ENCODE measurements at regions not wholly inside any gene's neighbourhood (a gene's known extent, or its start where the extent isn't known, plus 50 kb on each side); places are given as distances from the start of the nearest gene placed in this dataset.

DNA sequence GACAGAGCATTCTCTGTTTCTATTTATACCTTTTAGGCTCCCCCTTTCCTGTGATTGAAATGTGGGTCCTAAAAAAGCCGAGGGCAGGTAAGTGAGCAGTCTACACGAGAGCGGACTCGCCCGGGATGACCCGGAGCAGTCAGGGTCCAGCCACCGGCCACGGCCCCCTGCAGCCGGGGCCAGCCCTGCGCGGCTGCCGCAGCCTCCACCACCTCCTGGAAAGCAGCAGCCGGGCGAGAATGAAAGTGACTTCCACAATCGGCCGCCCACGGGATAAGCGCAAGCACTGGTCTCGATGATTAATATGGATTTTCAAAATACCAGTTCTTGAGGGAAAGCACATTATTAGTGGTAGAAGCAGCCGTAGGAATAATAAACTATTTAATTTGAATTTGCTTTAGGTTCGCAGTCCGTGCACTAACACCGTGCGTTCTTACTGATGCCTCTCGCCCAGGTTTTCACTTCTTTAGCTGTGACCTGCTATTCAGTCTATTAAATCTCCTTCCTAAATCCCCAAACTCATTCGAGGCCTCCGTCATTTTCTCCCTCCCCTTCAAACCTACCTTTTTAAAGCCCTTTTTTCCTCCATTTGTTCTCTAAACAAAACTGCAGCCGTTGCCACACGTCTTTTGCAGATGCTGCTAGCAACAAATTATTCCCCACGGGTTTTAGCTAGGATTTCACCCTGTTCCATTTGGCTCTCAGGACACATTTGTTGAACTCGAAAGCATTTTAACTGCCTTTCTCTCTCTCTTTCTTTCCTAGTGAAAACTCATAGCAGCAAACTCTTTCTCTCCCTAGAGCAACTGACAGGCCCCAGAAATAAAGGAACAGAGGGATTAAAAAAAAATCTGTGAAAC lies 1015.1 kb upstream of the PIK3C3 start:
- no peak for DNase-seq (ENCODE audit: low read depth)

DNA sequence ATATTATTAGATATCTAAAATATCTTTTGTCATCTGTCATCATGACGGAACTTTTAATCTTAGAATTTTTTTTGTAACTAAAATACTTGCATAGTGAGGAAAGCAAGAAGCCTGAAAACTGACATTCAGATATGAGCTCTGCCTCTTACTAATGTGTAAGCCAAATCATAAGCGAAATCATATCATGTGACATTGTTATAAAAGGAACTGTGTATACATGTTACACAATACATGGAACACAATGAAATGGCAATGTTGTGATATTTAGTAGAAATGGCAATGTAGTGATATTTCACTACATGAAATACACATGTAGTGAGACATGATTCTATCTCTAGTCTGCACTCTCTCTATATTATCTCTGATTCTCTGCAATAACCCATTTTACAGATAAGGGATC lies 1016.4 kb upstream of the PIK3C3 start:
- no peak for DNase-seq (ENCODE audit: low read depth)

DNA sequence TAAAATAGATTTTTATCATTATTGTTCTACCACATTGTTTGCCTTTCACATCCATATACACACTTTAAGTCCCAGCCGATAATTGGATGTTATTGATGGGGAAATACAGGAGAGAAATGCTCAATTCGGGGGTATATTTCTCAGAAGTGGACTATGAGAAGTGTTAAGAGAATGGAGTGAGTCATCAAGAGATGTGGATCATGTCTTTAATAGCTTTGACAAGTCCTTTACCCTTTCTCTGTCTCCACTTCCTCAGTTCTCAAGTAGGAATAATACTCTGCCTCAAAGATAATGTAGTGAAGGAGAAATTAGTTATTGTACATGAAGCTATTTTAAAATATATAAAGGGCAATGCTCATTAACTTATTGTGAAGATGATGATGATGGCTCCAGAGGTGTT lies 1017.6 kb upstream of the PIK3C3 start:
- DNase-seq (ENCODE audit: low read depth) = no peak

DNA sequence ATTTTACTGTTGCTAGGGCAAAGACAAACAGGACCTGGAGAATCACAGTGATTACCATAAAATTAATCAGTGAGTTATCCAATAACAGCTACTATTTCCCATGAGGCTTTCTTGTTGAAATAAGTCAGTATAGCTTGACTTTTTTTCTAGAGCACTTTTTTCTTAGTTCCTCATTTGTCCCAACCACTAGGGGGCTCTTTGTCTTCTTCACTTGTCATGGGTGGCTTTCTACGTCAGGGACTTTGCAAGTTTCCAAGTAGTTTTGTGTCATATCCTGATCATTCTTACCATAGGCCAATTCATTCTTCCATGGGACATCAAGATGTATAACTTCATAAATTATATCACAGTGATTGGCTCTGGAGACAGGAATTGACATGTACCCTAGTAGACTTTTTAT lies 1019.6 kb upstream of the PIK3C3 start:
- DNase-seq (ENCODE audit: low read depth) = no peak

DNA sequence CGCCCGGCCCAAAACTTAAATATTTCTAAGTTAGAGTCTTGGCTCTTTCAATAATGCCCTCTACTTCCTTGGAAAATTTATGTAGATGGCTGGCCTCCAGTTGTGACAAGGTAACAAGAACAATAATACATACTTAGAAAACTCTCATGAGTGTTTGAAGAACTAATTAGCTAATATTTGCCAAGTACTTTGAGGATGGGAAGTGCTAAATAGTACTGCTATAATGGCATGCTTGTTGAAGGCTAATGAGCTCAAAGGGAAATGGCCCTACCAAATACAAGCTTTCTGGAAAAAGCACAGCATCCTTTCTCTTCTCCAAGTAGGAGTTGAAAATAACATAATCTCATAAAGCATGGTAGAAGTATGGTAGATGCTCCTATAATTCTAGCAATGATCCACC lies 1022.2 kb upstream of the PIK3C3 start:
- no peak for DNase-seq (ENCODE audit: low read depth)

DNA sequence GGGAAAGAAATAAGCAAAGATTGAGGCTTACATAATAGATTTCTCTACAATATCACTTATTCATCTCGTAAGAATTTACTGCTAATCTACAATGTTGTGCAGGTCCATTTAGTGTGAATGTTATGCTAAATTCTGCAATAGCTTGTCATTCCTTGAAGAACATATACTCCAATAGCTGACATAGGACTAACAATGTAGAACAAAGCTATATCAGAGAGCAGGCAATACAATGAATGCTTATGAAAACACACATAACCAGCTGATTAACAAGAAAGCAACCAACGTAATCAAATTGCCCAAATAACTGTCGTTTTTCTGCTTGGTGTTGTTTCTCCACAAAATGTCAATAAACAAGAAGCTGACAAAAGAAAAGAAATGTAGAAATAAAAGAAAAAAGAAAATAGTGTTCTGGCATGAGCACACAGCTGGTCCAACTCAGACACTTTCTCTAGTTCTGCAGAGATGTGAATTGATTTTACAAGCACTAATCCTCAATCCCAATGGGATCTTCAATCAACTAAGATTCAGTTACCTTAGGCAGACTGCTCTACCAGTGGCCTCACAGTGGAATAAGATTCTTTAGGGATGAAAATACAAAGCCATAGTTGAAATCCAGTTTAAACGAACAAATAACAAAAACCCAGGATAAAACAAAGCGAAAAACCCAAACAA lies 1024.7 kb upstream of the PIK3C3 start:
- no peak for DNase-seq (ENCODE audit: low read depth)

DNA sequence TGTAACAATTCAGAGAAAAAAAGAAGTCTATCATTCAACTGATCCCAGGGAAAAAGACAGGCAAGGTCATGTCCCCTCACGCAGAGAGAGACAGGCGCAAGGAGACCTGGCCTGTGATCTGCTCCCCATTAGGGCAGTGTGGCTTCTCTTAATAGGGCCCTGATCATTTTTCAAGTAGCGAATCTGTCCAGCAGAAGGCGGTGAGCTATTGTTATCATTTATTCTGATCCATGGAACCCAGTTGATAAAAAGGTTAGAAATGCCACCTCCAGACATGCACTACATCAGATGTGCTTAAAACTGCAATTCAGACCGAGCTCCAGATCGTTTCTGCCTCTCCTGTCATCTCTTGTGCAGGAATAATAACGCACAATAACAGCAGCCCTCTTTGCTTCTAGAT lies 1025.6 kb upstream of the PIK3C3 start:
- no peak for DNase-seq (ENCODE audit: low read depth)

DNA sequence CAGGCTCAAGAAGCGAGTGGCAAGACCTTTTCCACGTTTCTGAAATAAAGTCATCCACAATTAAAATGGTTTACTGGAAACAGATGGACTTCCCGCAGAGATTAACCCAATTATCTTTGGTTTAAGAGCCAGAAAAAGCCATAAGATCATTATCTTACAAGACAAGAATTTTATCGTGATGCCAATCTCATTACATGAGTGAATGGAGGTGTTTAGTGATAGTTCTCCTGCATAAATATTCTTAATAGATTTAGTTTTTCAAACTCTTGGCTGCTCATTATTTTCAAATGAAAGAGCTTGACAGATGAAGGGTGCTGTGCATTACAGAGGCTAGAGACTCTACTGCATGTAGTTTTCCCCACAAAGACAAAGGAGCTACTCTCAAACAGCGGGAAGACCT lies 1028.4 kb upstream of the PIK3C3 start:
- no peak for DNase-seq (ENCODE audit: low read depth)

DNA sequence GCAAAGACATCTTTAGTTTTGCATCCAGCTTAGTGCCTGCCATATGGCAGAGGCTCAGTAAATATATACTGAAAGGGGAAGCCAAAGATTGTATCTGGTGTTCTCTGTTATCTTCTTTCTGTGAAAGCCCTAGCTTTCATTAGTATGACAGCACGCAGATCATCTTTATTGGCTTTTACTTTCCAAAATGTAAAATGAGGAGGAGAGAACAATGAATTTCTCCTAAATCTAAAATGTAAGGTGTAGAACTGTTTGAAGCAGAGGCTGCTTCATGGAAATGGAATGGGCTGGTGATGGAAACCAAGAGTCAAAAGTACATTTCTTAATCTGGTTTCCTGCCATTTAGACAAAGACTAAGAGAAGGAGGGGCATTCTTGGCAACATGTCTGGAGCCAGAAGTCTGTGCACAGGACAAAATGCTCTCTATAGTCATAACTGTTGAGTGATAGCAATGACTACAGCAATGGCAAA lies 1029.9 kb upstream of the PIK3C3 start:
- DNase-seq (ENCODE audit: low read depth) = no peak

DNA sequence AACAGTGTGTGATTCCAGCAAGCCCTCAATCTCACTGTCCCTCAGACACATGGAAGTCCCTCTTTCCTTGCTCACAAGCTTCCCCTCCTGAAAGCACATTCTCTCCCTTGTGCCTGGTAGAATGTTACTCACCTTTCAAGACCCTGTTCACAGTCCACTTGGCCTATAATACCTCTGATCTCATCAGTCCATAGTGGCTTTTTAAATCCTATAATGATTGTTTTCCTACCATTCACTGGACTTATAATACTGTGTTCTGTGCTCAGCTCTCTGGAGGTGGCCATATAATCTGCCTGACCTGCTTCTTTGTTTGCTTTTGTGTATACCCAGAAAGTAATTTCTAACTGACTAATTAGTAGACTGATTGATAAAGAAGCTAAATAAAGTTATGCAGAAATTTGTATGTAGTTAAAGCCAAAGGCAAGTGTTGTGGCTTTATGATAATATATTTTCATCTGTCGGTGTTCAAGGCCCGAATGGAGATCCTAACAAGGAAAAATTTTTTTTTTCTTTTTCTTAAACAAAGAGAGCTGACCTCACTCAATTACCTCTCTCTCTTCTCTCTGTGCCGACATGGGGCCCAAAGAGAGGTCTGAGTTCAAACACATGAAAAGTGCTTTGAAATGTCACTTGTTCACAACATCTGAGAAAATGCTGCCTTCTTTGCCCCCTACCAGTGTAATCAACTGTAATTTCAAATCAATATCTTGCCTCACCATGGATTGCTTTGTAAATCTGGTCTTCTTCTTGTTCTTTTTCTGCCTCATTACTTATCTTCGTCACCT lies 1033.0 kb upstream of the PIK3C3 start:
- DNase-seq (ENCODE audit: low read depth) = no peak

DNA sequence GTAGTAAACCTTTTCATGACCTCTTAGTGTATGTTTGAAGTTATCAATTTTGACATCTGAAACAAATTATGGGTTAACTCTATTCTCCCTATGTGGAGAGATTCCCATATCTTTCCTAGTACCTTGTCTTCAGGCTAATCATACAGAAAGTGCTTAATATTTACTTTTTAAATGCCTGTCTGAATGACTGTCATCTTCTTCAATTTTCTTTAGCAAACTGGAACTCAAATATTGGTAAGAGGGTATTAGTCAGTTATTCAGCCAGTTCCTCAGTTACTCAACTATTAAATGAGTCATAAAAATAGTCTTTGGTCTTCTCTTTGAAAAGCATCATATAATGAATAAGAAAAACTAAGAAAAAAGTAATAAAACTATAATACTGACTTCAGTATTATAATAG lies 1038.0 kb upstream of the PIK3C3 start:
- no peak for DNase-seq (ENCODE audit: low read depth)

DNA sequence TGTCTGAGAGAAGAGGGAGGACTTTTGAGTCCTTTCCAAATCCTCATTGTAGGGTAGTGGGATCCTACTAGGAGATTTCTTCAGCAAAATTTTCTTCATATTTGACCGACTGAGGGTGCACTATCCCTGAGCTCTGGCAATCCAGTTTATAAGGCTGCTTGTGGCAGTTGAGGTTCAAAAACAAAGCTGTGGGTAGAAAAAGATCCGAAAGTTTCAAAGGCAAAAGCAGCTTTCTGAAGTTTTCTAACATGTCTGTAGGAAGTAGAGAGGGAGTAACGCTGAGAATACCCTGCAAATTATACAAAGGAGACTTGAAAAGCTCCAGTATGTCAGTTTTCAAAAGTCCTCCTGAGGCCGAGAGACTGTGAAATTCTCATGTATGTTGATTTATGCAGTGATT lies 1039.3 kb upstream of the PIK3C3 start:
- DNase-seq (ENCODE audit: low read depth) = no peak

DNA sequence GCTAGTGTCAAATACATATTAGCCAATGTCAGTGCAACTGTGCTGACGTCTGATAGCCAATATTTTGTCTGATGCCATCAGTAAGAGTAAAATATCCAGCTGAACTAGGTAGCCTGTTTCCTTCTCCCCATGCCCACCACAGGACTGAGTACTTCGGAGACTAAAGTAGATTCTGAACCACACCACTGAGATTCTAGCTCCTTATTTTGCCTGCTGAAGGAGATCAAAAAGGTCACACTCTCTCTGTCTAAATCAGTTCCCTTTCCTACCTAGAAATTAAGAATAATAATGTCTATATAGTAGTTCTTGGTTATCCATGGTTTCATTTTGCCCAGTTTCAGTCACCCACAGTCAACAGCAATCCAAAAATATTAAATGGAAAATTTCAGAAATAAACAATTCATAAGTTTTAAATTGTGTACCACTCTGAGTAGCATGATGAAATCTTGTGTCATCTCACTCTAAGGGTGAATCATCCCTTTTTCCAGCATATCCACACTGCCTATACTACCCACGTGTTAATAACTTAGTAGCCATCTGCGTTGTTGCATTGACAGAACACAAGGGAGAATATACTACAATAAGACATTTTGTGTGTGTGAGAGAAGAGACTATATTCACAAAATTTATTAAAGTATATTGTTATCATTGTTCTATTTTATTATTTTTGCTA lies 1043.3 kb upstream of the PIK3C3 start:
- no peak for DNase-seq (ENCODE audit: low read depth)

DNA sequence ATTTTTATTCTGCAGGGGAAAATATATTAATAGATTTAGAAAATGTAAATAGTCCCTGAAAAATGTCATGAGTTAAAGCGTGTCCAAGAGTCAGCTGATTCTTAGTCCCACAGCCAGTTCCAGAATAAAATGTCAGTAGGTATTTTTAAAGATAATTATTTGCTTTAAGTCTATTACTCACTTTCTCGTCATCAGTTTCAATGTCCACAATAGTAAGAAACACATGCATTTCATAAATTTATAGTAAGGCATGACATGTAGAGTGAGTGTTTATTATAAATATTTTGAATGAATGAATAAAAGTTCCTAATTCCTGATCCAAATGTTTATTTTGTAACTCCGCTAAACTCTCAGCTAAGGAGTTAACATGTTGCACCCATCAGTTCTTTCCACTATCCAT lies 1044.0 kb upstream of the PIK3C3 start:
- DNase-seq (ENCODE audit: low read depth) = no peak

DNA sequence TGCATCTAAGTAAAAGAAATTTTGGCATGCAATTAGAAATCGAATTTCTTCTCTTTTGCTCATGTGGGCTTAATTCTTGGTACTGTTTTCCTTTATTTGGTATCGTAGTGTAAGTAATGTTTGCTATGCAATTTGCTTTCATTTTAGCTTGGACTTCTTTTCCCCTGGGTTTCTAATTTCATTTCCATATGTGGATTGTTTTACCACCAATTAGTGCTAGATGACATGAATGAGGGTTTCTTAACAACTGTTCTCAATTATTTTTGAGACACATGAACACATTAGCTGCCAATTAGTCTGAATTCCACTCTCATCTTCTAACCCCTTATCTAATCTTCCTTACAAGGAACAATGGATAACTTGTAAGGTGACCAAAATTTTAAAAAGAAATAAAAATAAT lies 1047.2 kb upstream of the PIK3C3 start:
- DNase-seq (ENCODE audit: low read depth) = no peak

DNA sequence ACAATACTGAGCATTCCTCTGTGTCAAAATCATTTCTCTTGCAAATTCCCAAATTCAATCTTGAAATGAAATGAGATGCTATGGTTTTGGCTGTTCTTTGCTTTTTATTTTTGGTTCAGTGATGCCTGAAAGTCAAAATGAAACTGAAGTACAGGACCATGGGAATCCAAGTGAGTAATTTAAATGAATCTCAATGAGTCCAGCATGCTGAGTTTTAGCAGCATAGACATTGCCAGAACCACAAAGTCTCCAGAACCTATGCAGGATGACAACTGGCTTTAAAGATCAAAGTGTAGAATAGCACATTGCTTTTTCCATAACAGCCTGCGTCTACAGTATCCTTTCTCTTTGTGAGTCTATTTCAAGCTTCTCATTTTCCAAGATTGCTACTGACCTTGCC lies 1050.7 kb upstream of the PIK3C3 start:
- no peak for DNase-seq (ENCODE audit: low read depth)

DNA sequence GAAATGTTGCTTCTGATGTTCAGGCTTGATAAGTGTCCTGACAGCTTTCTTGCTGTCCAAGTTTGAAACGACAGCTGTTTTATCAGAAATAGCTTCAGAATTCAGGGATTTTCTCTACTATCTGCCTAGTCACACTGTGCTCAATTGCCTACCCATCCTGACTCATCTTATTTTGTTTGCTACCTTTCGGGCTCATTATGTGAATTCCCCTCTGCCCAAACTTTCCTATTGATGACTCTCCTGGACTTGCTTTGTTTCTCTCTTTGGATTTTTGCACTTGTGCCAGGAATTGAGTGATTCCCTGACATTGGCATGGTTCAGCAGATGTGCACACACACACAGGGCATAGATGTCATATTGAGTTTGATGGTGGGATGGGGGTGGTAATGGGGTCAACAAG lies 1052.6 kb upstream of the PIK3C3 start:
- DNase-seq (ENCODE audit: low read depth) = no peak

DNA sequence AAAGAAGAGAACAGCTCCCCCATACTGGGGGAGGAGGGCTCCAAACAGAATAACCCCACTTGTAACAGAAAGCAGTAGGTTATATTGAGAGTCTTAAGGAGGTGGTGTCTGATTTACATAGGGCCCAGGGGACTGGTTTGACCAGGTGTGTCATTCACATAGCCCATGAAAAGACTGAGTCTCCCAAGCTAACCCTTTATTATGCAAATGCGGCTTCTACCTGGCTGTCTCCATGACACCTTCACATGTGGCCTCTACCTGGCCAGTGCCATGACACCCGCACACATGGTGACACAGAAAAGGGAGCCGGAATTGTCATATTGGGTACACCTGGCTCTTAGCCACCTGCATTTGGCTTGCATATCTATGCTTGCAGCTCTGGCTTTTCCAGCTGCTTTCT lies 1057.2 kb upstream of the PIK3C3 start:
- DNase-seq (ENCODE audit: low read depth) = no peak

DNA sequence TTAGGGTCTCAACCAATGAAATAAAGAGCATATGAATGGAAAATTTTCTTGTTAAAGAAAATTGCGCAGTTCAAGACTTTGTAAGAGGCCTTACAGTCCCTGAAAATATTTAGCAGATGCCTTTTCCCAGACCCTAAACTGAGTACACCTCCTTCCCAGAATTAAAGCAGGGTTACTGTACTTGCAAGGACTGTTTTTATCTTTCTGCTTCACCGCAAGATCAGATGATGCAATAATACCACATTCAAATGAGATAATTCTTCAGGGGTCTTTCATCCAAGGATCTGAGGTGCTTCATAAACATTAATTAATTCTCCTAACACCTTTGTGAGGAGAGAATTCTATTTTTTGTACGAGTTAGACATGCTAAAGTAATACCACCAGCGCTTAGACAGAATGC lies 1071.8 kb upstream of the PIK3C3 start:
- no peak for DNase-seq (ENCODE audit: low read depth)

DNA sequence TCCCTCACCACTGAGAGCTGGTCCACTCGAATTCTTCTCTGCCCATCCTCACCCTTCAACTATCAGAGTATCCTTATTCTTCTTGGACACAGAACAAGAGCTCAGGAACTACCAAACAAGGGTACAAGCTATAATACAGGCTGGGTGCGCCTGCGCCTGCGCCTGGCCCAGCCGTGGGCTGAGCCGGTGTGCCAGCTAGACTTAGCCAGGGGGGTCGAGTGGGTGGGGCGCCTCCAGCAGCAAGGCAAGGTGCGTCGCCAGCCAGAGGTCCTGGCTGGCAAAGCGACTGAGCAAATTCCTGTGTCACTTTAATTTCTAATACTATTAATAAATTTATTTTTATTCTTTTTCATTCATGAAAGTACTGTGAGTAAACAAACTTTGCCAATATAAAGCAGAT lies 1072.6 kb upstream of the PIK3C3 start:
- DNase-seq (ENCODE audit: low read depth) = no peak

DNA sequence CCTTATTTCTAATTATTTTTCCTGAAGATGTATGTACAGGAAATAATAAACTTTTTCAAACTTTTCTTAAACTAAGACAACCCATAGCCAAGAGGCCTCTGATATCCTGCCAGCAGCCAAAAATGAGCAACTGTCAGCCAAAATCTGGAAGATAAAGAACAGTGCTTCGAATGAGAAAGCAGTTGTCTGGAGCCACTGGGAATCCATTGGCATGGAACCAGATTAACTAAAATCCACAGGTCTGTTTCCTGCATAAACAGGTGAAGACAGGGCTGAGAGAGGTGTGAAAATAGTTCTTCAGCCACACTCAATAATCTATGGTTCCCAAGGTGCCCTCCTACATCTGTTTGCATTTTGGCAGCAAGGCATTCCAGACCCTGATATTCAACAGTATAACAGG lies 1076.7 kb upstream of the PIK3C3 start:
- DNase-seq (ENCODE audit: low read depth) = no peak

DNA sequence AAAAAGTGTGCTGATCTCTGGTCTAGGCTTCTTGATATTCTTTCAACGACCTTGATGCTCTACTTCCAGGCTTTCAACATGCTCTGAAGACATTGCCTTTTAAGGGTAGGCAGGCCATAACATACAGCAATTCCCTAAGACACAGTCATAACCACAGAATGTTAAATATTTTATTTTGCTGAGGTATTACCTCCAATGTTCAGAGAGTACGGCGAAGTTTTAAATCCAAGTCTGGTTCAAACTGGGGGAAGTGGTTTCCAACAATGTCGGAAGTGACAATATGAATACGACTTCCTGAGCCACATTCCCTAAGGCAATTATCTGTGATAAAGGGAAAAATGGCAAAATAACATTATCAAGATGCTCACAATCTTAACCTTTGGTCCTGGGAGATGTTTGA lies 1077.9 kb upstream of the PIK3C3 start:
- DNase-seq (ENCODE audit: low read depth) = no peak
